ENCODE measurements at regions not wholly inside any gene's neighbourhood (a gene's known extent, or its start where the extent isn't known, plus 50 kb on each side); places are given as distances from the start of the nearest gene placed in this dataset.
"Not testable (repeated sequence)": the region's sequence is repeated elsewhere in the genome, so short reads cannot be mapped to it uniquely, and the experiment has no call there.

GRCh38 chr3:75840160-75840559 is 54.8 kb upstream of the ZNF717 start:
- DNase-seq, result not testable (repeated sequence)

DNA sequence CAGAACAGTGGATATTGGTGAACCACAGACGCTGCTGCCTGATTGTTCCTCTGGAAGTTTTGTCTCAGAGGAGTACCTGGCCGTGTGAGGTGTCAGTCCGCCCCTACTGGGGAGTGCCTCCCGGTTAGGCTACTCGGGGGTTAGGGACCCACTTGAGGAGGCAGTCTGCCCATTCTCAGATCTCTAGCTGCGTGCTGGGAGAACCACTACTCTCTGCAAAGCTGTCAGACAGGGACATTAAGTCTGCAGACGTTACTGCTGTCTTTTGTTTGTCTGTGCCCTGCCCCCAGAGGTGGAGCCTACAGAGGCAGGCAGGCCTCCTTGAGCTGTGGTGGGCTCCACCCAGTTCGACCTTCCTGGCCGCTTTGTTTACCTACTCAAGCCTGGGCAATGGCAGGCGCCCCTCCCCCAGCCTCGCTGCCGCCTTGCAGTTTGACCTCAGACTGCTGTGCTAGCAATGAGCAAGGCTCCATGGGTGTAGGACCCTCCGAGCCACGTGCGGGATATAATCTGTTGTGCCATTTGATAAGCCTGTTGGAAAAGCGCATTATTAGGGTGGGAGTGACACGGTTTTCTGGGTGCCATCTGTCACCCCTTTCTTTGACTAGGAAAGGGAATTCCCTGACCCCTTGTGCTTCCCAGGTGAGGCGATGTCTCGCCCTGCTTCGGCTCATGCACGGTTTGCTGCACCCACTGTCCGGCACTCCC is 65.1 kb upstream of the ZNF717 start:
- DNase-seq, result not testable (repeated sequence)

DNA sequence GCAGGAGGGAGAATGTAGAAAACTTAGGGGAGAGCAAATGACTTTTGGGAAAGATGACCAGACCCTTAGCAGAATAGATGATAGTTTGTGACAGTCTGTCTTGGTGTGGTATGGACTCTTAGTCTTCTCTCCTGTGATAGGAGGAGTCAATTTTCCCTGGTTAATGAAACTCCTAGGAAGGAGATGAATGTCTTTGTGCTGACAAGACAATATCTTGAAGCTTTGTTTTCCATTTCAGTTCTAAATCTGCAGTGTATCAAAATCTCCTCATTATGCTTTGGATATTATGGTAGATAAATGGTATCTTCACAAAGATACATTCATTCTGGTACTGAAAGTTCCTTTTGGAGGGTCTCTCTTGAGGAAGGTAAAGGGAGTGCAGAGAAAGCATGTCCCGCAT is 77.8 kb upstream of the ZNF717 start:
- DNase-seq, result no peak

DNA sequence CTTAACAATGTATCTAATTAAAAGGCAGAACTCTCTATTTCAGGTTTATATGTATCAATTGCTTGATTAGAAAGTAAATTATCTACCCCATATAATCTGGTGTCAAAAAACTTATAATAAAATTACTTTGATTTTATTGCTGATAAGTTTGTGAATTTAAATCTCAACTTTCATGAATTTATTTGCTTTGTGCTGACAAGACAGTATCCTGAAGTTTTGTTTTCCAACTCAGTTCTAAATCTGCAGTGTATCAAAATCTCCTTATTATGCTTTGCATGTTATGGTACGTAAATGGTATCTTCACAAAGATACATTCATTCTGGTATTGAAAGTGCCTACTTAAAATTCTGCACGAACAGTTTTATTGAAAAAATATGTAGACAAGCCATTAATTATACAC is 78.5 kb upstream of the ZNF717 start:
- no peak for DNase-seq

DNA sequence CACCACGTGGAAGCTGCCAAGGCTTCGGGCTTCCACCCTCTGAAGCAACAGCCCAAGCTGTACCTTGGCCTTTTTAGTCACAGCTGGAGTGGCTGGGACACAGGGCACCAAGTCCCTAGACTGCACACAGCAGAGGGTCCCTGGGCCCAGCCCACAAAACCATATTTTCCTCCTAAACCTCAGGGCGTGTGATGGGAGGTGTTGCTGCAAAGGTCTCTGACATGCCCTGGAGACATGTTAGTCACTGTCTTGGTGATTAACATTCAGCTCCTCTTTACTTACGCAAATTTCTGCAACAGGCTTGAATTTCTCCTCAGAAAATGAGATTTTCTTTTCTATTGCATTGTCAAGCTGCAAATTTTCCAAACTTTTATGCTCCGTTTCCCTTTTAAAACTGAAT is 98.4 kb upstream of the ZNF717 start:
- DNase-seq, result not testable (repeated sequence)

GRCh38 chr3:75886971-75887526 is 101.7 kb upstream of the ZNF717 start:
- DNase-seq, result no peak

GRCh38 chr3:75894234-75894633 is 108.9 kb upstream of the ZNF717 start:
- DNase-seq, result no peak

DNA sequence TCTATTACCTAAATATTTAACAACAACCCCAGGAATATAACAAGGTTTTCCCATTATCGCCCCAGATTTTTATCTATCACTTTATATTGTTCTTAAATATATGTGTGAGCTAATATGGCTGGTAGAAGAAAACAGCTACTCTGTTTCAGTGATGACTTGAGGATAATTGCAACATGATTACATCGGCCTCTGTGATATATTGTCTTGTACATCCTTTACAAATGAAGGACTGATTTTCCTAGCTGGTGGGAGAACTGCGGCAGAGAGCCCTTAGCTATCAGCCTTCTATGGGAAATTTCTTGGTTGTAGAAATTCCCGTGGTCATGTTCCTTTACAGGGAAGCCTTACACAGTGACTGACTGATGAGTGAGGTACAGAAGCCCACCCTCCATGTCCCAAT is 110.9 kb upstream of the ZNF717 start:
- DNase-seq, result no peak

GRCh38 chr3:75901446-75901845 is 116.1 kb upstream of the ZNF717 start:
- DNase-seq, result not testable (repeated sequence)

DNA sequence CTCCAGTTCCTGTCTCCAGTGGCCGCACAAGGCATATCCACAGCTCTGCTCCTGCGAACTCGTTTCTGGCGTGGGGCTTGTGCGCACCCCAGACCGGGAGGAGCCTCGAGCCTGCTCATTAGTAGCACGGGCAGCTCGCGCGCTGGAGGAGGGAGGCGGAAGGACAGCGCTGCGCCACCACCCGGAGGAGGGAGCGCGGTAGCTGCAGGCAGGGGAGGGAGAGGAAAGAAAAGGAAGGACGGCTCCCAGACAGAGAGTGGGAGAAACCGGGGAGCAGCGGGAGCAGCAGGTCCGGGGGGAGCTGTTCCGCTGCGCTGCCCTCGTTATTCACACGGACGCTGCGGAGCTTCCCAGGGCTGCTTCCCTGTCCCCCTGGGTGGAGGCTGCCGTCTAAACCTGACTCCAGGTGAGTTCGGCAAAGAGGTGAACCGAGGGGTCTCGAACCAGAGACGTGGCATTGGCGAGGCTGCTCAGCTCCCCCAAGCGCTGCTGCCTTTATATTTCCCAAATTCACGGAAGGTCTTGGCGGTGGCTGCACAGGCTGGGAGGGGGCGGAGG is 121.3 kb upstream of the ZNF717 start:
- peak; percentile 20 for DNase-seq

GRCh38 chr3:75913800-75914350 is 128.5 kb upstream of the ZNF717 start:
- no peak for DNase-seq

DNA sequence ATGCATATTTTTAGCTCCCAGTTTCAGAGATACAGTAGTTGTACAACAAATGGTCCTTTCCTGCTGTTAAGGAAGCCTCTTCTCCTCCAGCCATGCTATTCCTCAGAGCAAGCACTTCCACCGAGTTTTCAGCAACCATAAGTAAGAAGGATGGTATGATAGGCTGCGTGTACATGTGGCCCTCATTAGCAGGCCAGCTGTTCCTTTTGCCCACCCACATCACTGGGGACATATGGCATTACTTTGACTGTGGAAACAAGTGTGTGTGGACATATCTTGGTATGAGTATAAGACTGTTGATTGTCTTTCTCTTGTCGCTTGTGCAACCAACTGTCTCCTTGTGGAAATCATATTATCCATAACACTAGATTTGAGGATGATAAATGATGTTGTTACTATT is 129.4 kb upstream of the ZNF717 start:
- not testable (repeated sequence) for DNase-seq

DNA sequence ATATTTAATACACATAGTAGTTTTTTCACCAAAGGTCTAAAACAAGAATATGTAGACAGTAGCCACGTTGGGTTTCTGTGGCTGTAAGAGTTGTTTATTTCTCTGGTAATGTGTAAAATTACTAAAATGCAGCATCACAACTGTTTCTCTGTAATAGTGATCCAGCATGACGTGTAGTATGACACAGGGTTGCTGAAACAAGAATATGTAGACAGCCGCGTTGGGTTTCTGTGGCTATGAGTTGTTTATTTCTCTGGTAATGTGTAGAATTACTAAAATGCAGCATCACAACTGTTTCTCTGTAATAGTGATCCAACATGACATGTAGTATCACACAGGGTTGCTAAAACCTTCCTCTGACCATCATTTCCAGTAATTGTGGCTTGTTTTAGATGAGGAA is 153.6 kb upstream of the ZNF717 start:
- no peak for DNase-seq

DNA sequence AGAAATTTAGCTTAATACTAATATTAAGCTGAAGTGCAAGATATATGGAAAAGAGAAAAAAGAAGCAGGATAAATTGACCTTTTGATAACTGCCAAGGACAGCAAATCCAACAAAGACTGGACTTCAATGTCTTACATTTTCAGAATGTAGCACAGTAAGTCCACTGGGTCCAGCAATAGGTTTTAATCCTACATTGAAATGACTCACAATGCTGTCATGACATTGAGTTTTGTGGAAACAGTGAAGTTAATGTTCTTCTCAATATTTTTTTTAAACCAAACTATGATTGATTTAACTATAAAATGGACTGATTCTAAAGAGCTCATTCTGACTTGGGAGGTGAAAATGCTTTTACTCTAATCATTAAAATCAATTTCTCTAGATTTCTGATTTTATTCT is 166.6 kb upstream of the ZNF717 start:
- no peak for DNase-seq

DNA sequence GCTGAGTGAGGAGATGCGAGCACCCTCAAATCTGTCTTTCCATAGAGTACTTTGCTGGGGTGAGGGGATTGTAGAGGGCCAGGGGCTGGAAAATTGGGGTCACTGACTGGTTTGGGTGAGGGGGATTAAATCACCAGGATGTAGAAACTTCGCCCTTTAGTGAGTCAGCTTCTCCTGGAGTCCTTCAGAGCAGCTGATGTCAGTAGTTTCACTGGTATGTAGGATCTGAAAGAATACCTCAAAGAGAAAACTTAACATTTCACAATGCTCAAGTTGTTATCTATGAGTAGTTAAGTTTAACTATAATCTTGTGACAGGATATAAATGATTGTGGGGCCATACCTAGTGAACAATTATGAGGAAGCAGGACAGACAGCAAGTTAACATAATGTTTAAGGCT is 174.7 kb upstream of the ZNF717 start:
- DNase-seq, result not testable (repeated sequence)

- not testable (repeated sequence) for DNase-seq
Measured at GRCh38 chr3:75962054-75962453, 176.7 kb upstream of the ZNF717 start.

DNA sequence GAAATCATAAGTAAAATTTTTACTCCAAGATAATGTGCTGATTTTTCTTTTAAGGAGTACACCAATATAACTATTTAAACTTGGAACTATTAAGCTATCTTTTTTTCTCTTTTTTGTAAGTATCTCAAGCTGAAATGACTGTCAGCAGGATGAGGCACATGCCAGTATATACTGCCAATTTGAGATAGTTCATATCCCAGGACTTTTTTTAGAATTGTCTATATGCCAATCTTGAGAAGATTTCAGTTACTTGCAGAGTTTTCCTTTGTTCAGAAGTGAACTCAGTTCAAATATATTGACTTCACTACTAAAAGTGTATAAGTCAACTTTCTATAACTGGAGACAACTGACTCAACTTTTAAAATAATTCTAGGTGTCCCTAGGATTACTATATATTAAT is 181.7 kb upstream of the ZNF717 start:
- no peak for DNase-seq

- no peak for DNase-seq
Measured at GRCh38 chr3:75978686-75979085, 193.3 kb upstream of the ZNF717 start.

DNA sequence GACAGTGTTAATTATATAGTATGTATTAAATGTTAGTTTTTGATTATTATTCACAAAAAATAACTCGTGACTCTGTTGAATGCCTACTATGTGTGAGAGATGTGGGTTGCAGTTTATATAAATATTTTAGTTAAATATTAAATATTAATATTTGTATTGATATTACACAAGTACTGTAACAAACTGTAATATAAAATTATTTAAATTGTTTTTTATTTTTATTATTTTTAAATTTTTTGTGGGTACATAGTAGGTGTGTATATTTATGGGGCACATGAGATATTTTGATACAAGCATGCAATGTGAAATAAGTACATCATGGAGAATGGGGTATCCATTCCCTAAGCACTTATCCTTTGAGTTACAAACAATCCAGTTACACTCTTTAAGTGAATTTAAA is 196.1 kb upstream of the ZNF717 start:
- DNase-seq, result no peak

DNA sequence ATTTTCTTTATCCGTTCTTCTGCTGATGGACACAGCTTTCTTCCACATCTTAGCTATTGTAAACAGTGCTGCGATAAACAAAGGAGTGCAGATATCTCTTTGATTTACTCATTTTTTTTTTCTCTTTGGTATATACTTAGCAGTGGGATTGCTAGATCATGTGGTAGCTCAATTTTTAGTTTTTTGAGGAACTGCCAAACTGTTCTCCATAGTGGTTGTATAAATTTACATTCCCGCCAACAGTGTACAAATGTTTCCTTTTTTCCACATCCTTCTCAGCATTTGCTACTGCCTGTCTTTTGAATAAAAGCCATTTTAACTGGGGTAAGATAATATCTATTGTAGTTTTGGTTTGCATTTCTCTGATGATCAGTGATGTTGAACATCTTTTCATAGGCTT is 196.8 kb upstream of the ZNF717 start:
- DNase-seq, result no peak

- DNase-seq, result no peak
Measured at GRCh38 chr3:75983111-75983510, 197.8 kb upstream of the ZNF717 start.

DNA sequence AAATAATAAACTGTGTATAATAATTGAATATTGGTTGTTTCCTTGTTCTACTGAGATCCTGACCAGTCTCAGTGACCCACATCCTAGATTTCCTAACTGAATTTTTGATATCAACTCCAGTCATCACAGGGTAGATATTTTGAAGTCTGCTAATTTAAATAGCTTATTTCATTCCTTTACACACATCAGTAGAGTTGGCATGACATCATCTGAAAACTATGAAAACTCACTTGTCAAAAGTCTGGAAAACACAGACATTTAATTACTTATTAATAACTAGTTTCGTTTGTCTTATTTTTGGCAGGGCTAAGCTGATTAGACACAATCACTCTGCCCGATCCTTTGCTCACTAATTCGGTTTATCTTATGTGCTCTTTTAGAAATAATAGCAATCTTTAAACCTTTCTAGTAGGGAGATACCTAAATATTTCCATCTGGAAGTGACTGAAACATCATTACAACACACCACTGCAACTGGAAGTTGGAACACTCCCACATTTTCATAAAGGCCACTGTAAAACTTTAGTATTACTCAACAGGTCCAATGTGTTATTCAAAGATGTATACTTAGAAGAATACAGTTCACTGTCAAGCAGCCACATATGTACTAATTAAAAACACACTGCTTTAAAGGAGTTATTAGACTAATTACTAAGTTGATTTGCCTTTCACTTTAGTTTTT is 198.4 kb upstream of the ZNF717 start:
- no peak for DNase-seq

DNA sequence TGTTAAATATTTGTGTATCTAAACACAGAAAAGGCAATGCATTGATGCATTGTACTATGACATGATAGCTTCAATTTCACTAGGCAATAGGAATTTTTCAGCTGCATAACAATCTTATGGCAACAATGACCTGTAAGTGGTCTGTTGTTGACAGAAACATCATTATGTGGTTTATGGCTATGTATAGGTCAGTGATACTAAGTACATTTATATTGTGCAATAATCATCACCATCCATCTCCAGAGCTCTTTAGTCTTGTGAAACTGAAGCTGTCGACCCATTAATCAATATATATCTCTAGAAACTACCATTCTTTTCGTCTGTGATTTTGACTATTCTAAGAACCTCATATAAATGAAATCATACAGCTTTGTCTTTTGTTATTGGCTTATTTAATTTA is 200.1 kb upstream of the ZNF717 start:
- no peak for DNase-seq

GRCh38 chr3:76010252-76010651 is 224.9 kb upstream of the ZNF717 start:
- peak; percentile 35 for DNase-seq

Data from NCI-H2081 treated with DMSO at 0.1 percent for 48 hours (cell line).